HFF-Myc (cell line): ENCODE measurements at regions not wholly inside any gene's neighbourhood (a gene's known extent, or its start where the extent isn't known, plus 50 kb on each side); places are given as distances from the start of the nearest gene placed in this dataset.

Experiments used
- DNase-seq: peaks from one replicate; pipeline ENCODE4 v3.0.0-alpha.2; 2011; ENCODE audit warnings: low read depth; ENCODE audit errors: extremely low read depth
- H3K4me3 ChIP-seq: replicated peaks from 2 replicates; pipeline ENCODE4 v1.5.1; 2011; ENCODE audit warnings: low read depth, mild to moderate bottlenecking, control low read depth, low read length
- CTCF ChIP-seq: IDR thresholded peaks from 2 replicates; pipeline ENCODE4 v1.5.1; 2012; ENCODE audit warnings: mild to moderate bottlenecking, low read depth, low read length, control low read depth; ENCODE audit errors: missing control alignments

- TF ChIP-seq CTCF: no peak
These were observed 81.4 kb upstream of the CNIH3 start for GRCh38 chr1:224534731-224535130.

GRCh38 chr1:224535641-224536040, 80.5 kb upstream of the CNIH3 start:
- TF ChIP-seq CTCF: no peak
- H3K4me3 ChIP-seq: no peak overlapping the region
- DNase-seq: no peak

More at GRCh38 chr1:224534731-224535130, 81.4 kb upstream of the CNIH3 start:
- DNase-seq: no peak
- H3K4me3 ChIP-seq: no peak overlapping the region

- DNase-seq: no peak
- no peak for TF ChIP-seq CTCF
- H3K4me3 ChIP-seq: no peak overlapping the region
These were observed 76.1 kb upstream of the CNIH3 start for GRCh38 chr1:224539971-224540370.

GRCh38 chr1:224540535-224540934, 75.6 kb upstream of the CNIH3 start:
- no peak for TF ChIP-seq CTCF
- no peak overlapping the region for H3K4me3 ChIP-seq
- DNase-seq: no peak

GRCh38 chr1:224541072-224541790, 74.9 kb upstream of the CNIH3 start:
- DNase-seq: no peak
- no peak for TF ChIP-seq CTCF
- no peak overlapping the region for H3K4me3 ChIP-seq

- no peak for TF ChIP-seq CTCF
- no peak overlapping the region for H3K4me3 ChIP-seq
- no peak for DNase-seq
These were observed 74.1 kb upstream of the CNIH3 start for GRCh38 chr1:224541901-224542630.
